ENCODE measurements at regions not wholly inside any gene's neighbourhood (a gene's known extent, or its start where the extent isn't known, plus 50 kb on each side); places are given as distances from the start of the nearest gene placed in this dataset.

DNA sequence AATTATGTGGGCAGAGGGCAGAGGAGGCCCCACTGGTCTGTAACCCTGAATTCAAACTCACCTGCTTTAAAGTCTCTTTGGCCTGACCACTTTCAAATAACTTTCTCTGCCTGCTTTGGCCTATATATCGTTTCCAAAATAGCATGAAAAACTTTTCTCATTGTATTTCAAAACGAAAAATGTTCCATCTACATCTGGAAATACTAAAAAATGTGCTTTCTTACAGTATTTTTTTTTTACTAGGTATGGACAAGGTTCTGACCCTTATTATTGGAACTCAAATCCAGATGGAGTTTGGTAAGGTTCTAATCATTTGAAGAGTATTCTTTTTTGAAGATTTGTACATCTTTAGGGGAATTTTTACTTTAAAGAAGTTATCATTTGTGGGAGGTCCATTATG, 241.9 kb downstream of the PAX1 start:
- no peak for TF ChIP-seq POLR2A (IDR thresholded peaks at IDR 0.05)
- TF ChIP-seq, protein P1, sequence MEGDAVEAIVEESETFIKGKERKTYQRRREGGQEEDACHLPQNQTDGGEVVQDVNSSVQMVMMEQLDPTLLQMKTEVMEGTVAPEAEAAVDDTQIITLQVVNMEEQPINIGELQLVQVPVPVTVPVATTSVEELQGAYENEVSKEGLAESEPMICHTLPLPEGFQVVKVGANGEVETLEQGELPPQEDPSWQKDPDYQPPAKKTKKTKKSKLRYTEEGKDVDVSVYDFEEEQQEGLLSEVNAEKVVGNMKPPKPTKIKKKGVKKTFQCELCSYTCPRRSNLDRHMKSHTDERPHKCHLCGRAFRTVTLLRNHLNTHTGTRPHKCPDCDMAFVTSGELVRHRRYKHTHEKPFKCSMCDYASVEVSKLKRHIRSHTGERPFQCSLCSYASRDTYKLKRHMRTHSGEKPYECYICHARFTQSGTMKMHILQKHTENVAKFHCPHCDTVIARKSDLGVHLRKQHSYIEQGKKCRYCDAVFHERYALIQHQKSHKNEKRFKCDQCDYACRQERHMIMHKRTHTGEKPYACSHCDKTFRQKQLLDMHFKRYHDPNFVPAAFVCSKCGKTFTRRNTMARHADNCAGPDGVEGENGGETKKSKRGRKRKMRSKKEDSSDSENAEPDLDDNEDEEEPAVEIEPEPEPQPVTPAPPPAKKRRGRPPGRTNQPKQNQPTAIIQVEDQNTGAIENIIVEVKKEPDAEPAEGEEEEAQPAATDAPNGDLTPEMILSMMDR (IDR thresholded peaks at IDR 0.05): no peak
- TF ChIP-seq POLR2AphosphoS5 (IDR thresholded peaks at IDR 0.05): no peak

Measured in breast epithelium (tissue), 3 donors.